A673 (cell line): ENCODE measurements at regions not wholly inside any gene's neighbourhood (a gene's known extent, or its start where the extent isn't known, plus 50 kb on each side); places are given as distances from the start of the nearest gene placed in this dataset.

ENCODE experiments used
- CTCF ChIP-seq: fragments of 300-800, 200-600 bp; sonication (generic); conservative IDR thresholded peaks from 2 replicates; pipeline ENCODE4 v1.5.1; 2017; ENCODE audit warnings: low read depth, mild to moderate bottlenecking, antibody characterized with exemption, low read length, moderate library complexity, mixed read lengths
- EZH2 ChIP-seq: fragments of 200-600 bp; sonication (generic); IDR thresholded peaks from 2 replicates; pipeline ENCODE4 v1.6.1; 2017; ENCODE audit warnings: borderline replicate concordance, low read depth, mild to moderate bottlenecking, mixed read lengths, antibody characterized with exemption, low read length; ENCODE audit not compliant: poor library complexity, severe bottlenecking

- TF ChIP-seq CTCF (no peak), EZH2 (no peak)
Observed at GRCh38 chr4:171024720-171025303, 788.4 kb upstream of the GALNTL6 start.
